ENCODE measurements at regions not wholly inside any gene's neighbourhood (a gene's known extent, or its start where the extent isn't known, plus 50 kb on each side); places are given as distances from the start of the nearest gene placed in this dataset.
A peak's percentile ranks its signal among the peaks of the same experiment; 100 is the strongest.

DNA sequence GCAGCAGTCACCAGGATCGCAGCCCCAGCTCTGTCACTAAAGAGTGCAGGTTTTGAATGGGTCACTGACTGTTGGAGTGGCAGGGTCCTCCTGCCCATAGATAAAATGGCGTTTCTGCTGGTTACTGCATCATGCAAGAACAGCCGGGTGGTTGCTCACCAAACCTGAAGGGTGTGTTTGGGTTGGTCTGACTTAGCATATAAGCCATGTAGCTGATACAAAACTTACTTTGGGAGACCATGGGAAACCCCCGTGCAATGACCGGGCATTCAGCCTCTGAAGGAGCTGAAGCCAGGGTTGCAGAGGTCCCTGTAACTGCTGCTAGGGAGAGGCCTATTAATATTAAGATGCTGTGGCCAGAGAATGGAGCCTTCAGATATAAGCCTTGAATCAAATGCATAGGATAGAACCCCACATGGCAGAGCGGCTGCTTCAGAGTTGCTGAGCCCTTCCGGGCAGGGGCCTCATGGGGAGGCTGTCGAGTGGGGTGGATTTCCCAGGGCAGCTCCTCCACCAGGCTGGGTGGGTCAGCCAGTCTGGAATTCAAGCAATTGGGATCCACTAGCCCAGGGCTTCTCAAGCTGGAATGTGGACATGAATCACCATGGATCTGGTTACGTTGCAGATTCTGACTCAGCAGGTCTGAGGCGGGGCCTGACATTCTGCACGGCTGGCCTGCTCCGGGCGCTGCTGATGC lies 70.9 kb upstream of the CTBP2 start (continued):
- peak; percentile 80 for TF ChIP-seq CBX3 (IDR thresholded peaks at IDR 0.05; ENCODE audit: low read depth)
- TF ChIP-seq POLR2AphosphoS5 (IDR thresholded peaks at IDR 0.05; ENCODE audit: low read depth, low read length), result peak; percentile 61

- no peak overlapping the region for H3K27ac ChIP-seq (ENCODE audit: low read depth, low read length)
These were observed 69.9 kb upstream of the CTBP2 start for GRCh38 chr10:125230251-125230650.

More at GRCh38 chr10:125230251-125230650, 69.9 kb upstream of the CTBP2 start:
- H3K4me3 ChIP-seq (replicated peaks in 1 of 2; ENCODE audit: low read depth in 1 of 2, low read length in 2 of 2), result no peak overlapping the region
- H3K9me2 ChIP-seq (ENCODE audit: insufficient read depth), result no peaks in the 10 kb centered on the region
- no peaks in the 10 kb centered on the region for H3K9me3 ChIP-seq (ENCODE audit: control insufficient read depth in 1 of 2, insufficient read depth in 1 of 2, low read depth in 1 of 2, low read length in 2 of 2)
- RAD21 ChIA-PET (ENCODE audit: low non-redundant PET in 1 of 2, low total read pairs in 2 of 2, uncharacterized antibody in 2 of 2, unreplicated experiment in 2 of 2), result no interaction called here
- no peak overlapping the region for H2AFZ ChIP-seq (ENCODE audit: low read depth, low read length, poor library complexity, severe bottlenecking)
- no peaks in the 10 kb centered on the region for H4K20me1 ChIP-seq (ENCODE audit: insufficient read depth)
- POLR2A ChIA-PET, result no interaction called here
- intact Hi-C loops (cut with micrococcal nuclease), result no loop called here
- DNase-seq (ENCODE audit: low read depth, low spot score) (no peak), ATAC-seq (no peak)
- no peak overlapping the region for H3K4me2 ChIP-seq (ENCODE audit: low read length)
- BruUV-seq (replicated peaks), result no TSS peak
- H3K27me3 ChIP-seq (ENCODE audit: insufficient read depth, low read length), result 0 out of 2 replicates have a peak, but pooled peaks cover 3% of the 10 kb centered on the region
- TF ChIP-seq YY1 (IDR thresholded peaks at IDR 0.05; ENCODE audit: extremely low read depth, insufficient replicate concordance, low read depth, low read length) (no peak), CEBPB (IDR thresholded peaks at IDR 0.05; ENCODE audit: low read depth) (no peak), ZNF274 (IDR thresholded peaks at IDR 0.05; ENCODE audit: low read depth, low read length) (no peak), POLR2AphosphoS5 (IDR thresholded peaks at IDR 0.05; ENCODE audit: low read depth, low read length) (no peak), SP1 (IDR thresholded peaks at IDR 0.05; ENCODE audit: low read depth) (no peak), EGR1 (IDR thresholded peaks at IDR 0.05; ENCODE audit: low read depth) (no peak), ATF3 (IDR thresholded peaks at IDR 0.05) (no peak), TCF7L2 (IDR thresholded peaks at IDR 0.05; ENCODE audit: borderline replicate concordance, extremely low read depth, insufficient read depth, insufficient read length) (no peak), CBX3 (IDR thresholded peaks at IDR 0.05; ENCODE audit: low read depth) (no peak)
- TF ChIP-seq, protein P1, sequence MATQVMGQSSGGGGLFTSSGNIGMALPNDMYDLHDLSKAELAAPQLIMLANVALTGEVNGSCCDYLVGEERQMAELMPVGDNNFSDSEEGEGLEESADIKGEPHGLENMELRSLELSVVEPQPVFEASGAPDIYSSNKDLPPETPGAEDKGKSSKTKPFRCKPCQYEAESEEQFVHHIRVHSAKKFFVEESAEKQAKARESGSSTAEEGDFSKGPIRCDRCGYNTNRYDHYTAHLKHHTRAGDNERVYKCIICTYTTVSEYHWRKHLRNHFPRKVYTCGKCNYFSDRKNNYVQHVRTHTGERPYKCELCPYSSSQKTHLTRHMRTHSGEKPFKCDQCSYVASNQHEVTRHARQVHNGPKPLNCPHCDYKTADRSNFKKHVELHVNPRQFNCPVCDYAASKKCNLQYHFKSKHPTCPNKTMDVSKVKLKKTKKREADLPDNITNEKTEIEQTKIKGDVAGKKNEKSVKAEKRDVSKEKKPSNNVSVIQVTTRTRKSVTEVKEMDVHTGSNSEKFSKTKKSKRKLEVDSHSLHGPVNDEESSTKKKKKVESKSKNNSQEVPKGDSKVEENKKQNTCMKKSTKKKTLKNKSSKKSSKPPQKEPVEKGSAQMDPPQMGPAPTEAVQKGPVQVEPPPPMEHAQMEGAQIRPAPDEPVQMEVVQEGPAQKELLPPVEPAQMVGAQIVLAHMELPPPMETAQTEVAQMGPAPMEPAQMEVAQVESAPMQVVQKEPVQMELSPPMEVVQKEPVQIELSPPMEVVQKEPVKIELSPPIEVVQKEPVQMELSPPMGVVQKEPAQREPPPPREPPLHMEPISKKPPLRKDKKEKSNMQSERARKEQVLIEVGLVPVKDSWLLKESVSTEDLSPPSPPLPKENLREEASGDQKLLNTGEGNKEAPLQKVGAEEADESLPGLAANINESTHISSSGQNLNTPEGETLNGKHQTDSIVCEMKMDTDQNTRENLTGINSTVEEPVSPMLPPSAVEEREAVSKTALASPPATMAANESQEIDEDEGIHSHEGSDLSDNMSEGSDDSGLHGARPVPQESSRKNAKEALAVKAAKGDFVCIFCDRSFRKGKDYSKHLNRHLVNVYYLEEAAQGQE (IDR thresholded peaks at IDR 0.05; ENCODE audit: low read depth), result no peak
- TF ChIP-seq, protein P2, sequence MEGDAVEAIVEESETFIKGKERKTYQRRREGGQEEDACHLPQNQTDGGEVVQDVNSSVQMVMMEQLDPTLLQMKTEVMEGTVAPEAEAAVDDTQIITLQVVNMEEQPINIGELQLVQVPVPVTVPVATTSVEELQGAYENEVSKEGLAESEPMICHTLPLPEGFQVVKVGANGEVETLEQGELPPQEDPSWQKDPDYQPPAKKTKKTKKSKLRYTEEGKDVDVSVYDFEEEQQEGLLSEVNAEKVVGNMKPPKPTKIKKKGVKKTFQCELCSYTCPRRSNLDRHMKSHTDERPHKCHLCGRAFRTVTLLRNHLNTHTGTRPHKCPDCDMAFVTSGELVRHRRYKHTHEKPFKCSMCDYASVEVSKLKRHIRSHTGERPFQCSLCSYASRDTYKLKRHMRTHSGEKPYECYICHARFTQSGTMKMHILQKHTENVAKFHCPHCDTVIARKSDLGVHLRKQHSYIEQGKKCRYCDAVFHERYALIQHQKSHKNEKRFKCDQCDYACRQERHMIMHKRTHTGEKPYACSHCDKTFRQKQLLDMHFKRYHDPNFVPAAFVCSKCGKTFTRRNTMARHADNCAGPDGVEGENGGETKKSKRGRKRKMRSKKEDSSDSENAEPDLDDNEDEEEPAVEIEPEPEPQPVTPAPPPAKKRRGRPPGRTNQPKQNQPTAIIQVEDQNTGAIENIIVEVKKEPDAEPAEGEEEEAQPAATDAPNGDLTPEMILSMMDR (IDR thresholded peaks at IDR 0.05 in 2 of 3, conservative IDR thresholded peaks at IDR 0.05 in 1 of 3; ENCODE audit: borderline replicate concordance in 1 of 3, insufficient read depth in 1 of 3, low read depth in 2 of 3, low read length in 2 of 3), result no peak
- H3K79me2 ChIP-seq (ENCODE audit: insufficient read depth, low read length), result no peaks in the 10 kb centered on the region
- CTCF ChIA-PET, result no interaction called here
- no peaks in the 10 kb centered on the region for H3K36me3 ChIP-seq (ENCODE audit: control insufficient read depth in 1 of 2, insufficient read depth in 2 of 2, low read length in 2 of 2)
- no peak overlapping the region for H3K9ac ChIP-seq (ENCODE audit: low read length)
- H3K4me1 ChIP-seq (ENCODE audit: control insufficient read depth in 1 of 2, insufficient read depth in 2 of 2, low read length in 2 of 2), result peaks cover 14 to 42% of the 10 kb centered on the region in 2 experiments

Measured in HCT116 (cell line).